ENCODE measurements at regions not wholly inside any gene's neighbourhood (a gene's known extent, or its start where the extent isn't known, plus 50 kb on each side); places are given as distances from the start of the nearest gene placed in this dataset.

GRCh38 chr6:105815661-105816555, 270.2 kb upstream of the PRDM1 start:
- TF ChIP-seq, protein P1, sequence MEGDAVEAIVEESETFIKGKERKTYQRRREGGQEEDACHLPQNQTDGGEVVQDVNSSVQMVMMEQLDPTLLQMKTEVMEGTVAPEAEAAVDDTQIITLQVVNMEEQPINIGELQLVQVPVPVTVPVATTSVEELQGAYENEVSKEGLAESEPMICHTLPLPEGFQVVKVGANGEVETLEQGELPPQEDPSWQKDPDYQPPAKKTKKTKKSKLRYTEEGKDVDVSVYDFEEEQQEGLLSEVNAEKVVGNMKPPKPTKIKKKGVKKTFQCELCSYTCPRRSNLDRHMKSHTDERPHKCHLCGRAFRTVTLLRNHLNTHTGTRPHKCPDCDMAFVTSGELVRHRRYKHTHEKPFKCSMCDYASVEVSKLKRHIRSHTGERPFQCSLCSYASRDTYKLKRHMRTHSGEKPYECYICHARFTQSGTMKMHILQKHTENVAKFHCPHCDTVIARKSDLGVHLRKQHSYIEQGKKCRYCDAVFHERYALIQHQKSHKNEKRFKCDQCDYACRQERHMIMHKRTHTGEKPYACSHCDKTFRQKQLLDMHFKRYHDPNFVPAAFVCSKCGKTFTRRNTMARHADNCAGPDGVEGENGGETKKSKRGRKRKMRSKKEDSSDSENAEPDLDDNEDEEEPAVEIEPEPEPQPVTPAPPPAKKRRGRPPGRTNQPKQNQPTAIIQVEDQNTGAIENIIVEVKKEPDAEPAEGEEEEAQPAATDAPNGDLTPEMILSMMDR (IDR thresholded peaks at IDR 0.05; ENCODE audit: low read depth, low read length, poor library complexity, severe bottlenecking), result no peak
- TF ChIP-seq EZH2phosphoT487 (IDR thresholded peaks at IDR 0.05; ENCODE audit: borderline replicate concordance, low read length), result no peak

Data from DOHH2 (cell line).